ENCODE measurements at regions not wholly inside any gene's neighbourhood (a gene's known extent, or its start where the extent isn't known, plus 50 kb on each side); places are given as distances from the start of the nearest gene placed in this dataset.
"Not testable (repeated sequence)": the region's sequence is repeated elsewhere in the genome, so short reads cannot be mapped to it uniquely, and the experiment has no call there.

GRCh38 chr14:70255071-70256057, 66.6 kb upstream of the SLC8A3 start:
- H3K27me3 ChIP-seq (ENCODE audit: insufficient read depth, low read length); POLR2A ChIA-PET (ENCODE audit: partially characterized antibody); H3K4me1 ChIP-seq (ENCODE audit: insufficient read depth, low read length); H3K4me3 ChIP-seq (ENCODE audit: low read length in 2 of 2); H3K27ac ChIP-seq (ENCODE audit: low read depth, low read length); intact Hi-C loops (cut with micrococcal nuclease); H3K9me3 ChIP-seq (ENCODE audit: control insufficient read depth in 1 of 2, low read length in 2 of 2); H3K36me3 Mint-ChIP-seq; H3K36me3 ChIP-seq (ENCODE audit: insufficient read depth, low read length): not testable (repeated sequence)
- Mint-ChIP-seq H3K9me3 (peaks cover 0 to 15% (median 8%) of the 10 kb centered on the region in 8 donors), H3K4me1 (peaks cover 6 to 10% (median 8%) of the 10 kb centered on the region in 4 donors), H3K27ac (peak overlapping the region in 1 of 7 donors; percentile 79), H3K27me3 (peaks cover 51 to 53% of the 10 kb centered on the region in 2 donors), H3K4me3 (peak overlapping the region; percentile 58 to 87 (median 72))
- CTCF ChIA-PET (ENCODE audit: partially characterized antibody), result interaction anchor here (0.6 kb wide), 1 partner anchor 11 kb away, joined by 3 read pairs; no protein-coding TSS in a partner anchor
- peak; percentile 25 to 66 (median 28) for DNase-seq

DNA sequence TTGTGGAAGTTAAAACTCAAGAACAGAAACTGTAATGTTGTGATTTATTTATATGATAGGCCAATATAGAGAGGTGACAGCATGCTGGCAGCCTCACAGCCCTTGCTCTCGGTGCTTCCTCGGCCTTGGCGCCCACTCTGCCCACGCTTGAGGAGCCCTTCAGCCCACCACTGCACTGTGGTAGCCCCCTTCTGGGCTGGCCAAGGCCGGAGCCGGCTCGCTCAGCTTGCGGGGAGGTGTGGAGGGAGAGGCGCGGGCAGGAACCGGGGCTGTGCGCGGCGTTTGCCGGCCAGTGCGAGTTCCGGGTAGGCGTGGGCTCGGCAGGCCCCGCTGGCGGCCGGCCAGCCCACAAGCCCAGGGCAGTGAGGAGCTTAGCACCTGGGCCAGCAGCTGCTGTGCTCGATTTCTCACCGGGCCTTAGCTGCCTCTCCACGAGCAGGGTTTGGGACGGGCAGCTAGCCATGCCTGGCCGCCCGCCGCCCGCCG, 65.8 kb upstream of the SLC8A3 start:
- H3K36me3 ChIP-seq (ENCODE audit: insufficient read depth, low read length), result no peaks in the 10 kb centered on the region
- CTCF ChIA-PET (ENCODE audit: partially characterized antibody), result no interaction called here
- intact Hi-C loops (cut with micrococcal nuclease), result no loop called here
- no peaks in the 10 kb centered on the region for H3K9me3 ChIP-seq (ENCODE audit: control insufficient read depth in 1 of 2, low read length in 2 of 2)
- H3K27me3 ChIP-seq (ENCODE audit: insufficient read depth, low read length), result no peaks in the 10 kb centered on the region
- no peaks in the 10 kb centered on the region for H3K4me1 ChIP-seq (ENCODE audit: insufficient read depth, low read length)
- H3K4me3 ChIP-seq (ENCODE audit: low read length in 2 of 2), result no peak overlapping the region
- peaks cover 0 to 15% (median 8%) of the 10 kb centered on the region in 8 donors for H3K9me3 Mint-ChIP-seq
- H3K27me3 Mint-ChIP-seq, result peaks cover 52 to 53% of the 10 kb centered on the region in 2 donors
- H3K36me3 Mint-ChIP-seq, result no peaks in the 10 kb centered on the region
- POLR2A ChIA-PET (ENCODE audit: partially characterized antibody), result no interaction called here
- H3K27ac ChIP-seq (ENCODE audit: low read depth, low read length), result no peak overlapping the region
- H3K4me1 Mint-ChIP-seq, result peaks cover 6 to 10% (median 8%) of the 10 kb centered on the region in 4 donors
- no peak overlapping the region for H3K27ac Mint-ChIP-seq
- peak in 2 of 5 donors; percentile 10 to 12 for DNase-seq
- peak overlapping the region in 4 of 8 donors; percentile 17 to 63 (median 48) for H3K4me3 Mint-ChIP-seq

- not testable (repeated sequence) for H3K27ac Mint-ChIP-seq
Measured at GRCh38 chr14:70253547-70253946, 64.8 kb upstream of the SLC8A3 start.

GRCh38 chr14:70245026-70245425, 56.3 kb upstream of the SLC8A3 start:
- Histone ChIP-seq H3K4me1 (ENCODE audit: insufficient read depth, low read length) (no peaks in the 10 kb centered on the region), H3K4me3 (ENCODE audit: low read length in 2 of 2) (no peak overlapping the region)
- peaks cover 29 to 34% of the 10 kb centered on the region in 2 donors for H3K27me3 Mint-ChIP-seq

More at GRCh38 chr14:70253547-70253946, 64.8 kb upstream of the SLC8A3 start:
- H3K4me1 ChIP-seq (ENCODE audit: insufficient read depth, low read length); H3K36me3 ChIP-seq (ENCODE audit: insufficient read depth, low read length); intact Hi-C loops (cut with micrococcal nuclease); H3K4me3 ChIP-seq (ENCODE audit: low read length in 2 of 2); POLR2A ChIA-PET (ENCODE audit: partially characterized antibody); H3K27ac ChIP-seq (ENCODE audit: low read depth, low read length); H3K36me3 Mint-ChIP-seq; CTCF ChIA-PET (ENCODE audit: partially characterized antibody); H3K9me3 ChIP-seq (ENCODE audit: control insufficient read depth in 1 of 2, low read length in 2 of 2); H3K27me3 ChIP-seq (ENCODE audit: insufficient read depth, low read length); DNase-seq: not testable (repeated sequence)
- peaks cover 0 to 15% (median 6%) of the 10 kb centered on the region in 8 donors for H3K9me3 Mint-ChIP-seq
- peaks cover 6 to 10% (median 8%) of the 10 kb centered on the region in 4 donors for H3K4me1 Mint-ChIP-seq
- peaks cover 45 to 46% of the 10 kb centered on the region in 2 donors for H3K27me3 Mint-ChIP-seq
- peak overlapping the region in 6 of 8 donors; percentile 5 to 78 (median 34) for H3K4me3 Mint-ChIP-seq

DNA sequence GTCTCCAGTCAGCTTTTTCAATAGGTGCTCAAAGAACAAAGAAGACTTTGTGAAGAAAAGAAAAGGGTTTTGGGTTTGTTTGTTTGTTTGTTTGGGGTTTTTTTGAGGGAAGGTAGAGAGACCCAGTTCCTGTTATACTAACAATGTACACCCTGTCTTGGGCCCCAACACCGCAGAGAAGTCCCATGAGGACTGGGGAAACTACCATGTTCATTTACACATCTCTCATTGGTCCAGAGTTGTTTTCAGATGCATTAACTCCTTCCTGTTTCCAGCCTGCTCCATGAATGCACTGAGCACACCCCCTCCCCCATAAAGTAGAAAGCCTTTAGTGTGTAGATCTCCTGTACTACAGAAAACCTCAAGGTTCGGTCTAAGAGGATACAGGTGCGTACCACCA, 51.1 kb upstream of the SLC8A3 start:
- no peak overlapping the region for H3K27ac ChIP-seq (ENCODE audit: low read depth, low read length)
- Mint-ChIP-seq H3K4me3 (no peak overlapping the region), H3K4me1 (no peaks in the 10 kb centered on the region), H3K9me3 (peaks cover 0 to 10% (median 7%) of the 10 kb centered on the region in 8 donors), H3K27me3 (peaks cover 31 to 37% of the 10 kb centered on the region in 2 donors), H3K27ac (no peak overlapping the region), H3K36me3 (no peaks in the 10 kb centered on the region)
- H3K9me3 ChIP-seq (ENCODE audit: control insufficient read depth in 1 of 2, low read length in 2 of 2), result no peaks in the 10 kb centered on the region
- no peak for DNase-seq
- ChIA-PET POLR2A (ENCODE audit: partially characterized antibody) (no interaction called here), CTCF (ENCODE audit: partially characterized antibody) (no interaction called here)
- no peaks in the 10 kb centered on the region for H3K4me1 ChIP-seq (ENCODE audit: insufficient read depth, low read length)
- intact Hi-C loops (cut with micrococcal nuclease), result no loop called here
- H3K36me3 ChIP-seq (ENCODE audit: insufficient read depth, low read length), result no peaks in the 10 kb centered on the region
- H3K27me3 ChIP-seq (ENCODE audit: insufficient read depth, low read length), result no peaks in the 10 kb centered on the region
- H3K4me3 ChIP-seq (ENCODE audit: low read length in 2 of 2), result no peak overlapping the region

More at GRCh38 chr14:70245026-70245425, 56.3 kb upstream of the SLC8A3 start:
- CTCF ChIA-PET (ENCODE audit: partially characterized antibody), result no interaction called here
- Mint-ChIP-seq H3K36me3 (no peaks in the 10 kb centered on the region), H3K4me3 (no peak overlapping the region), H3K9me3 (peaks cover 0 to 10% (median 7%) of the 10 kb centered on the region in 8 donors), H3K27ac (no peak overlapping the region), H3K4me1 (no peaks in the 10 kb centered on the region)
- Histone ChIP-seq H3K27me3 (ENCODE audit: insufficient read depth, low read length) (no peaks in the 10 kb centered on the region), H3K36me3 (ENCODE audit: insufficient read depth, low read length) (no peaks in the 10 kb centered on the region), H3K27ac (ENCODE audit: low read depth, low read length) (no peak overlapping the region), H3K9me3 (ENCODE audit: control insufficient read depth in 1 of 2, low read length in 2 of 2) (no peaks in the 10 kb centered on the region)
- intact Hi-C loops (cut with micrococcal nuclease), result no loop called here
- POLR2A ChIA-PET (ENCODE audit: partially characterized antibody), result no interaction called here
- no peak for DNase-seq

GRCh38 chr14:70238635-70239034, 49.9 kb upstream of the SLC8A3 start:
- H3K36me3 Mint-ChIP-seq; CTCF ChIA-PET (ENCODE audit: partially characterized antibody); H3K4me1 Mint-ChIP-seq; H3K36me3 ChIP-seq (ENCODE audit: insufficient read depth, low read length); H3K4me3 ChIP-seq (ENCODE audit: low read length in 2 of 2); H3K27ac Mint-ChIP-seq; H3K27ac ChIP-seq (ENCODE audit: low read depth, low read length); intact Hi-C loops (cut with micrococcal nuclease); POLR2A ChIA-PET (ENCODE audit: partially characterized antibody); H3K4me1 ChIP-seq (ENCODE audit: insufficient read depth, low read length); H3K4me3 Mint-ChIP-seq; DNase-seq; H3K27me3 ChIP-seq (ENCODE audit: insufficient read depth, low read length); H3K9me3 ChIP-seq (ENCODE audit: control insufficient read depth in 1 of 2, low read length in 2 of 2): not testable (repeated sequence)
- peaks cover 0 to 11% (median 7%) of the 10 kb centered on the region in 8 donors for H3K9me3 Mint-ChIP-seq
- peaks cover 24 to 31% of the 10 kb centered on the region in 2 donors for H3K27me3 Mint-ChIP-seq
